GM12878 (cell line): ENCODE measurements at regions not wholly inside any gene's neighbourhood (a gene's known extent, or its start where the extent isn't known, plus 50 kb on each side); places are given as distances from the start of the nearest gene placed in this dataset.

Experiments
- ATAC-seq: fragments of 200-7000 bp; cut with Tn5 transposase; 3 replicates; pipeline ENCODE4 v1.9.1; 2020; ENCODE audit warnings: mild to moderate bottlenecking, moderate library complexity
- BruUV-seq: library from RNA; stranded (reverse); fragments of 400-500 nt; replicated peaks from 2 replicates; lab custom pipeline; 2021; lab: Mats Ljungman, UMichigan
- CTCF ChIA-PET: fragments of 300-600 bp; sonication (Branson Sonifier 250); formaldehyde crosslinking; extraction: SDS; loops from one replicate; lab custom pipeline; 2021; ENCODE audit warnings: inconsistent platforms; lab: Yijun Ruan, JAX
- POLR2A ChIA-PET: fragments of 350-600 bp; formaldehyde crosslinking; extraction: SDS; loops from one replicate; lab custom pipeline; 2021; ENCODE audit warnings: inconsistent platforms; lab: Charles Lee
- RAD21 ChIA-PET: fragments of 300-600 bp; sonication (Branson Sonifier 250); formaldehyde crosslinking; loops from one replicate; lab custom pipeline; 2023; ENCODE audit warnings: antibody characterized with exemption; ENCODE audit not compliant: unreplicated experiment; lab: Charles Lee
- SMC1A ChIA-PET: fragments of 300-600 bp; sonication (Branson Sonifier 250); formaldehyde crosslinking; loops from one replicate; lab custom pipeline; 2023; ENCODE audit not compliant: unreplicated experiment, uncharacterized antibody; lab: Charles Lee
- DNase-seq: peaks from one replicate; pipeline ENCODE4 v3.0.0-alpha.2; 2011; ENCODE audit warnings: low read depth, low spot score
- FAIRE-seq: peaks from 3 replicates; lab custom pipeline; 2011; peaks lifted over from hg19 to GRCh38; lab: Jason Lieb, UNC
- H2AFZ ChIP-seq: 2 replicates; pipeline ENCODE4 v1.6.0; 2011; ENCODE audit warnings: low read depth, low read length, control low read depth; ENCODE audit not compliant: control insufficient read depth
- H3K27ac ChIP-seq: 2 replicates; pipeline ENCODE4 v1.5.1; 2011; ENCODE audit warnings: control low read depth; ENCODE audit not compliant: control insufficient read depth, insufficient read depth
- H3K27me3 ChIP-seq, 2 experiments: replicated peaks in 1 of 2; 2 replicates each; pipeline versions ENCODE4 v1.6.0 to v1.6.1; 2011; ENCODE audit warnings: low read length in 1 of 2; ENCODE audit not compliant: control insufficient read depth in 2 of 2, insufficient read depth in 2 of 2
- H3K36me3 ChIP-seq, 2 experiments: 2 replicates each; pipeline ENCODE4 v1.5.1; 2011; ENCODE audit warnings: low read length in 1 of 2; ENCODE audit not compliant: control insufficient read depth in 2 of 2, insufficient read depth in 2 of 2
- H3K4me1 ChIP-seq: 2 replicates; pipeline ENCODE4 v1.6.1; 2011; ENCODE audit warnings: mild to moderate bottlenecking, low read length, moderate library complexity, mixed read lengths; ENCODE audit not compliant: control insufficient read depth, insufficient read depth
- H3K4me2 ChIP-seq: 2 replicates; pipeline ENCODE4 v1.6.0; 2011; ENCODE audit warnings: control low read depth; ENCODE audit not compliant: control insufficient read depth, insufficient read depth
- H3K4me3 ChIP-seq: fragments of 200-600 bp; sonication (generic); 2 replicates; pipeline ENCODE4 v1.5.1; 2016
- H3K79me2 ChIP-seq: 2 replicates; pipeline ENCODE4 v1.6.0; 2011; ENCODE audit warnings: low read length; ENCODE audit not compliant: control insufficient read depth, insufficient read depth
- H3K9ac ChIP-seq: 2 replicates; pipeline ENCODE4 v1.8.0; 2011; ENCODE audit warnings: low read length, control low read depth, mixed read lengths; ENCODE audit not compliant: control insufficient read depth, insufficient read depth
- H3K9me3 ChIP-seq: replicated peaks from 3 replicates; pipeline ENCODE4 v1.5.1; 2011; ENCODE audit warnings: mild to moderate bottlenecking, low read length; ENCODE audit not compliant: control insufficient read depth, insufficient read depth
- H4K20me1 ChIP-seq: 2 replicates; pipeline ENCODE4 v1.6.0; 2011; ENCODE audit not compliant: control insufficient read depth, insufficient read depth
- ASH2L ChIP-seq: fragments of 300-600, 200-600 bp; sonication (generic); IDR thresholded peaks from 2 replicates; pipeline ENCODE4 v1.6.1; 2017; ENCODE audit warnings: low read depth, mild to moderate bottlenecking, borderline replicate concordance
- MEF2A ChIP-seq: IDR thresholded peaks from 2 replicates; pipeline ENCODE4 v1.6.1; 2011; ENCODE audit warnings: low read depth, mild to moderate bottlenecking, low read length, moderate library complexity; ENCODE audit not compliant: insufficient read depth
- MEF2B ChIP-seq: fragments of 450-650 bp; IDR thresholded peaks from 2 replicates; pipeline ENCODE4 v1.6.1; 2018; ENCODE audit warnings: mild to moderate bottlenecking, moderate library complexity; ENCODE audit not compliant: partially characterized antibody, poor library complexity, severe bottlenecking
- PAX8 ChIP-seq: fragments of 450-650 bp; IDR thresholded peaks from 2 replicates; pipeline ENCODE4 v1.6.1; 2017; ENCODE audit warnings: mild to moderate bottlenecking, moderate library complexity
- RFX5 ChIP-seq: IDR thresholded peaks from 2 replicates; pipeline ENCODE4 v1.6.1; 2011; ENCODE audit warnings: low read depth, low read length, improper control_type of control experiment
- SIN3A ChIP-seq: IDR thresholded peaks from 2 replicates; pipeline ENCODE4 v1.6.1; 2012; ENCODE audit warnings: low read depth, low read length, improper control_type of control experiment
- SMC3 ChIP-seq: IDR thresholded peaks from 2 replicates; pipeline ENCODE4 v1.6.1; 2011; ENCODE audit warnings: low read length, improper control_type of control experiment, borderline replicate concordance
- WRNIP1 ChIP-seq: IDR thresholded peaks from 2 replicates; pipeline ENCODE4 v1.6.1; 2011; ENCODE audit warnings: low read depth, low read length, improper control_type of control experiment, borderline replicate concordance
- ZNF274 ChIP-seq: IDR thresholded peaks from one replicate; pipeline ENCODE4 v1.8.0; 2011; ENCODE audit not compliant: insufficient read length, insufficient read depth
- WGBS: methylation state at CpG from one replicate; pipeline ENCODE4 v1.1.6; 2016; ENCODE audit warnings: low lambda C conversion rate; ENCODE audit not compliant: insufficient replicate concordance, insufficient coverage; ENCODE audit errors: missing lambda C conversion rate; 5-methylcytosine and 5-hydroxymethylcytosine counted together
- in situ Hi-C: fragments of 300-500 bp; cut with MboI; formaldehyde crosslinking; loops from 9 replicates; pipeline ENCODE4 v1.14.3; 2018; ENCODE audit warnings: mixed read lengths
- intact Hi-C: fragments of 100-400 bp; cut with micrococcal nuclease; formaldehyde crosslinking; loops from one replicate; pipeline ENCODE4 v1.14.2; 2022; ENCODE audit not compliant: unreplicated experiment
- TF ChIP-seq, protein P1 (sequence below): IDR thresholded peaks from 2 replicates; pipeline ENCODE4 v1.6.1; 2011; ENCODE audit warnings: mild to moderate bottlenecking, low read depth, low read length, moderate library complexity; ENCODE audit not compliant: insufficient replicate concordance
- TF ChIP-seq, protein P2 (sequence below): IDR thresholded peaks from 2 replicates; pipeline ENCODE4 v1.6.1; 2011; ENCODE audit warnings: low read depth, mild to moderate bottlenecking, low read length, moderate library complexity, borderline replicate concordance; ENCODE audit errors: extremely low read depth
- TF ChIP-seq, protein P3 (sequence below): IDR thresholded peaks from 2 replicates; pipeline ENCODE4 v1.6.1; 2012; ENCODE audit warnings: improper control_type of control experiment, low read depth, low read length; ENCODE audit not compliant: insufficient replicate concordance

DNA sequence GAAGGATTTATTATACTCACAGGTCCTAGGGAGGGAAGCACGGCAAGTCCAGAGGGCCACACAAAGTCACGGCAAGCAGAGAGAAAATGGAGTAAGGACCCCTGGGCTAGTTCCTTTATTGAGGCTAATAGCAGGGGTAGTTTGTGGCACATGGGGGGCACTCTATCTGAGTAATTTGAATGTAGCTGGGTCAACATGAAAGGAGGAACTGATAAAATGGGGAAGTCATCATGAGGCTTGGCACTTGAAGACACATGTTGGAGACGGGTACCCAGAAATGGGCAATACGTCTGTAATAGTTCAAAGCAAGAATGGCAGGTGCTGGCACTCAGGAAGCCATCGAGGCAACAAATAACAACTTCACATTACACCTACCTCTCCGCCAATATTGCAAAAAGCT is 1136.4 kb downstream of the MRPL39 start:
- no peak for ATAC-seq
- ChIA-PET CTCF (no interaction called here), POLR2A (no interaction called here), SMC1A (interaction anchor here (0.9 kb wide), 1 partner anchor 377 kb away, joined by 3 read pairs; no protein-coding TSS in a partner anchor), RAD21 (no interaction called here)
- Histone ChIP-seq H3K27me3 (no peaks in the 10 kb centered on the region), H3K4me3 (no peak overlapping the region), H3K27ac (no peak overlapping the region), H3K9ac (no peak overlapping the region), H3K36me3 (no peaks in the 10 kb centered on the region), H3K4me1 (no peaks in the 10 kb centered on the region), H3K4me2 (no peak overlapping the region), H3K9me3 (no peaks in the 10 kb centered on the region), H2AFZ (no peak overlapping the region), H4K20me1 (no peaks in the 10 kb centered on the region), H3K79me2 (no peaks in the 10 kb centered on the region)
- 31% methylated on average over 6 of the region's 6 CpGs for WGBS
- in situ Hi-C loops = no loop called here
- TF ChIP-seq SMC3 (no peak), ZNF274 (no peak), RFX5 (no peak), PAX8 (no peak), ASH2L (no peak), MEF2B (no peak), WRNIP1 (no peak), SIN3A (no peak), MEF2A (no peak)
- TF ChIP-seq, protein P1, sequence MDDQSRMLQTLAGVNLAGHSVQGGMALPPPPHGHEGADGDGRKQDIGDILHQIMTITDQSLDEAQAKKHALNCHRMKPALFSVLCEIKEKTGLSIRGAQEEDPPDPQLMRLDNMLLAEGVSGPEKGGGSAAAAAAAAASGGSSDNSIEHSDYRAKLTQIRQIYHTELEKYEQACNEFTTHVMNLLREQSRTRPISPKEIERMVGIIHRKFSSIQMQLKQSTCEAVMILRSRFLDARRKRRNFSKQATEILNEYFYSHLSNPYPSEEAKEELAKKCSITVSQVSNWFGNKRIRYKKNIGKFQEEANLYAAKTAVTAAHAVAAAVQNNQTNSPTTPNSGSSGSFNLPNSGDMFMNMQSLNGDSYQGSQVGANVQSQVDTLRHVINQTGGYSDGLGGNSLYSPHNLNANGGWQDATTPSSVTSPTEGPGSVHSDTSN = no peak
- TF ChIP-seq, protein P2, sequence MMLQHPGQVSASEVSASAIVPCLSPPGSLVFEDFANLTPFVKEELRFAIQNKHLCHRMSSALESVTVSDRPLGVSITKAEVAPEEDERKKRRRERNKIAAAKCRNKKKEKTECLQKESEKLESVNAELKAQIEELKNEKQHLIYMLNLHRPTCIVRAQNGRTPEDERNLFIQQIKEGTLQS = no peak
- TF ChIP-seq, protein P3, sequence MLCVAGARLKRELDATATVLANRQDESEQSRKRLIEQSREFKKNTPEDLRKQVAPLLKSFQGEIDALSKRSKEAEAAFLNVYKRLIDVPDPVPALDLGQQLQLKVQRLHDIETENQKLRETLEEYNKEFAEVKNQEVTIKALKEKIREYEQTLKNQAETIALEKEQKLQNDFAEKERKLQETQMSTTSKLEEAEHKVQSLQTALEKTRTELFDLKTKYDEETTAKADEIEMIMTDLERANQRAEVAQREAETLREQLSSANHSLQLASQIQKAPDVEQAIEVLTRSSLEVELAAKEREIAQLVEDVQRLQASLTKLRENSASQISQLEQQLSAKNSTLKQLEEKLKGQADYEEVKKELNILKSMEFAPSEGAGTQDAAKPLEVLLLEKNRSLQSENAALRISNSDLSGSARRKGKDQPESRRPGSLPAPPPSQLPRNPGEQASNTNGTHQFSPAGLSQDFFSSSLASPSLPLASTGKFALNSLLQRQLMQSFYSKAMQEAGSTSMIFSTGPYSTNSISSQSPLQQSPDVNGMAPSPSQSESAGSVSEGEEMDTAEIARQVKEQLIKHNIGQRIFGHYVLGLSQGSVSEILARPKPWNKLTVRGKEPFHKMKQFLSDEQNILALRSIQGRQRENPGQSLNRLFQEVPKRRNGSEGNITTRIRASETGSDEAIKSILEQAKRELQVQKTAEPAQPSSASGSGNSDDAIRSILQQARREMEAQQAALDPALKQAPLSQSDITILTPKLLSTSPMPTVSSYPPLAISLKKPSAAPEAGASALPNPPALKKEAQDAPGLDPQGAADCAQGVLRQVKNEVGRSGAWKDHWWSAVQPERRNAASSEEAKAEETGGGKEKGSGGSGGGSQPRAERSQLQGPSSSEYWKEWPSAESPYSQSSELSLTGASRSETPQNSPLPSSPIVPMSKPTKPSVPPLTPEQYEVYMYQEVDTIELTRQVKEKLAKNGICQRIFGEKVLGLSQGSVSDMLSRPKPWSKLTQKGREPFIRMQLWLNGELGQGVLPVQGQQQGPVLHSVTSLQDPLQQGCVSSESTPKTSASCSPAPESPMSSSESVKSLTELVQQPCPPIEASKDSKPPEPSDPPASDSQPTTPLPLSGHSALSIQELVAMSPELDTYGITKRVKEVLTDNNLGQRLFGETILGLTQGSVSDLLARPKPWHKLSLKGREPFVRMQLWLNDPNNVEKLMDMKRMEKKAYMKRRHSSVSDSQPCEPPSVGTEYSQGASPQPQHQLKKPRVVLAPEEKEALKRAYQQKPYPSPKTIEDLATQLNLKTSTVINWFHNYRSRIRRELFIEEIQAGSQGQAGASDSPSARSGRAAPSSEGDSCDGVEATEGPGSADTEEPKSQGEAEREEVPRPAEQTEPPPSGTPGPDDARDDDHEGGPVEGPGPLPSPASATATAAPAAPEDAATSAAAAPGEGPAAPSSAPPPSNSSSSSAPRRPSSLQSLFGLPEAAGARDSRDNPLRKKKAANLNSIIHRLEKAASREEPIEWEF = no peak
- intact Hi-C loops = no loop called here
- DNase-seq = no peak
- no TSS peak for BruUV-seq
- FAIRE-seq = no peak
